BJ (cell line): ENCODE measurements at regions not wholly inside any gene's neighbourhood (a gene's known extent, or its start where the extent isn't known, plus 50 kb on each side); places are given as distances from the start of the nearest gene placed in this dataset.

Experiments
- CTCF ChIA-PET: fragments of 350-600 bp; formaldehyde crosslinking; extraction: SDS; loops from one replicate; lab custom pipeline; 2021; ENCODE audit warnings: antibody characterized with exemption, inconsistent platforms; lab: Yijun Ruan, JAX
- POLR2A ChIA-PET: fragments of 300-600 bp; sonication (Branson Sonifier 250); formaldehyde crosslinking; extraction: SDS; loops from one replicate; lab custom pipeline; 2021; ENCODE audit warnings: antibody characterized with exemption; lab: Charles Lee
- DNase-seq: peaks from one replicate; pipeline ENCODE4 v3.0.0-alpha.2; 2011; ENCODE audit warnings: low read depth
- H3K27me3 ChIP-seq: 2 replicates; pipeline ENCODE4 v1.6.0; 2011; ENCODE audit warnings: low read length; ENCODE audit not compliant: control insufficient read depth, insufficient read depth
- H3K36me3 ChIP-seq: 2 replicates; pipeline ENCODE4 v1.5.1; 2011; ENCODE audit warnings: low read length; ENCODE audit not compliant: control insufficient read depth, insufficient read depth
- H3K4me3 ChIP-seq: 2 replicates; pipeline ENCODE4 v1.5.1; 2011; ENCODE audit warnings: low read depth, mild to moderate bottlenecking, control low read depth, low read length
- TF ChIP-seq, protein P1 (sequence below): IDR thresholded peaks from 2 replicates; pipeline ENCODE4 v1.5.1; 2011; ENCODE audit warnings: low read depth, mild to moderate bottlenecking, control low read depth, inconsistent platforms, low read length, moderate library complexity; ENCODE audit not compliant: insufficient read depth

DNA sequence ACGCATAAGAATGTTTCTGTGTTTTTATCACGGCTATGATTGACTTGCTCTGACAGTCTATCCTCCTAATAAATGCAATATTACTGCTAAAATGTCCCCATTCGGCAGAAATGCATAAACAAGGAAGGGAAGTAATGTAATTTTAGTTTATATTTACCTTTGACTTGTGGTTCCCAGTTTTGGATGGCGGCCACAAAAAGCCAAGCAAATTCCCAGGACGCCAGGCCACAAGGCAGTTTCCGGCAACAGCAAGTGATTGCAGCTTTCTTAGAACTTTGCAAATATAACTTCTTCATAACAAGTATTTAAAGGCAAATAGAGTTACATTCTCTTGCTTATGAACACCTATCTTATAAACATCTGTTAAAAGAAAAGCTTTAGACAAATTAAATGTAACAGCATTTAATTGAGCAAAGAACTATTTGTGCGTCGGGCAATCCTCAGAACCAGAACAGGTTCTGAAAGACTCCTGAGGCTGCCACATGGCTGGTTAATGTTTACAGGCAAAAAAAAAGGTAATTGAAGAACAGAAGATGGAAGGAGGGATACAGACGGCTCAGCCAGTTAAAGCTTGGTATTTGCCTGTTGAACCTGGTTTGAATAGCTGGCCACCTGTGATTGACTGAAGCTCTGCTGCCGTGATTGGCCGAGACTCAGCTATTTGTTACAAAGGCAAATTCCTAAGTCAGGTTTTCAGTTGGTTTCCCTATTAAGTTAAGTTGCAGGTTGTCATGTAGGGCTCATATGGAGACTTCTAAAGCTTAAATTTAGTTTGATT lies 80.8 kb downstream of the C21orf91 start:
- CTCF ChIA-PET, result interaction anchor here (0.7 kb wide), 1 partner anchor 44 kb away, joined by 3 read pairs; no protein-coding TSS in a partner anchor
- H3K4me3 ChIP-seq, result no peak overlapping the region
- no peak for DNase-seq
- TF ChIP-seq, protein P1, sequence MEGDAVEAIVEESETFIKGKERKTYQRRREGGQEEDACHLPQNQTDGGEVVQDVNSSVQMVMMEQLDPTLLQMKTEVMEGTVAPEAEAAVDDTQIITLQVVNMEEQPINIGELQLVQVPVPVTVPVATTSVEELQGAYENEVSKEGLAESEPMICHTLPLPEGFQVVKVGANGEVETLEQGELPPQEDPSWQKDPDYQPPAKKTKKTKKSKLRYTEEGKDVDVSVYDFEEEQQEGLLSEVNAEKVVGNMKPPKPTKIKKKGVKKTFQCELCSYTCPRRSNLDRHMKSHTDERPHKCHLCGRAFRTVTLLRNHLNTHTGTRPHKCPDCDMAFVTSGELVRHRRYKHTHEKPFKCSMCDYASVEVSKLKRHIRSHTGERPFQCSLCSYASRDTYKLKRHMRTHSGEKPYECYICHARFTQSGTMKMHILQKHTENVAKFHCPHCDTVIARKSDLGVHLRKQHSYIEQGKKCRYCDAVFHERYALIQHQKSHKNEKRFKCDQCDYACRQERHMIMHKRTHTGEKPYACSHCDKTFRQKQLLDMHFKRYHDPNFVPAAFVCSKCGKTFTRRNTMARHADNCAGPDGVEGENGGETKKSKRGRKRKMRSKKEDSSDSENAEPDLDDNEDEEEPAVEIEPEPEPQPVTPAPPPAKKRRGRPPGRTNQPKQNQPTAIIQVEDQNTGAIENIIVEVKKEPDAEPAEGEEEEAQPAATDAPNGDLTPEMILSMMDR, result no peak
- H3K27me3 ChIP-seq, result no peaks in the 10 kb centered on the region
- POLR2A ChIA-PET, result no interaction called here
- no peaks in the 10 kb centered on the region for H3K36me3 ChIP-seq

DNA sequence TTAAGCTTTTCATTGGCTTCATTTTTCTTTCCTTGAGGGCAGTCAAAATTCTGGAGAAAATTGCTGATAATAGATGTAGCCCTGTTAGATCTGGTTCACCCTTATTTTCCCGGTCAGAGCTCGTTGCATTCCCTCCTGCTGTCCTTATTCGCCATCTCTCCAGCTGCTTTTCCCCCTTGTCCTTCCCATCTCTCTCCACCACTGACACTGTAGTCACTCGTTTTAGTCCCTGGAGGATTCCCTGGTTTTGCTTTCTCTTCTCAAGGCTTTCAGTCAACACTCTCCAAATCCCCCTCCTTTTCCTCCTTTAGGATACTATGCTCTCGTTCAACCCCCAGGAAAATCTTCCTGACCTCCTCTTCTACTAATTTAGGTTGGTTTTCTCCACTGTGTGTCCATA lies 83.1 kb downstream of the C21orf91 start:
- CTCF ChIA-PET, result no interaction called here
- no peaks in the 10 kb centered on the region for H3K36me3 ChIP-seq
- TF ChIP-seq, protein P1, result no peak
- no peak overlapping the region for H3K4me3 ChIP-seq
- no peak for DNase-seq
- no peaks in the 10 kb centered on the region for H3K27me3 ChIP-seq
- POLR2A ChIA-PET, result no interaction called here

GRCh38 chr21:17733209-17733608 lies 85.9 kb downstream of the C21orf91 start:
- TF ChIP-seq, protein P1, result no peak
- CTCF ChIA-PET, result no interaction called here
- Histone ChIP-seq H3K27me3 (no peaks in the 10 kb centered on the region), H3K36me3 (no peaks in the 10 kb centered on the region), H3K4me3 (no peak overlapping the region)
- DNase-seq, result no peak
- POLR2A ChIA-PET, result no interaction called here

DNA sequence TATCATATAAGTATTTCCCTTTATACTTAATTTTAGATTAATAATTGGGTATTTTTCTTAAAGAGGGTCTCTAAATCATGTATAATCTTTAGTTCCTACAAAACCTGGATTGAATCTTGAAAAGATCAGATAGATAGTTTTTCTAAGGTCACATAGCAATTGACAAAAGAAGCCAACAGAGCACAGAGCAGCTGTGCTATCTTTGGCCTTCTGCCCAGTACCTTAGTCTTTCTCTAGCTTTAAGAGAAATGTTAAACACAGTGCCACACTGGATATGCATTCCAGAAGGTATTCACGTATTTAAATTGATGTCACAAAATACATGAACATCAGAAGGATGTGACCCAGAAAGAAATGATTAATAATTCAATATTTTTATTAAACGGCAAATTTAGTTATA lies 86.8 kb downstream of the C21orf91 start:
- POLR2A ChIA-PET, result no interaction called here
- TF ChIP-seq, protein P1, result no peak
- Histone ChIP-seq H3K36me3 (no peaks in the 10 kb centered on the region), H3K27me3 (no peaks in the 10 kb centered on the region), H3K4me3 (no peak overlapping the region)
- DNase-seq, result no peak
- CTCF ChIA-PET, result interaction anchor here (0.6 kb wide), 1 partner anchor 25 kb away, joined by 4 read pairs; no protein-coding TSS in a partner anchor

GRCh38 chr21:17731554-17731953 lies 87.6 kb downstream of the C21orf91 start:
- no peaks in the 10 kb centered on the region for H3K36me3 ChIP-seq
- no peaks in the 10 kb centered on the region for H3K27me3 ChIP-seq
- TF ChIP-seq, protein P1, result no peak
- ChIA-PET POLR2A (no interaction called here), CTCF (interaction anchor here (0.6 kb wide), 1 partner anchor 26 kb away, joined by 4 read pairs; no protein-coding TSS in a partner anchor)
- DNase-seq, result no peak
- no peak overlapping the region for H3K4me3 ChIP-seq
